GM19324 (cell line): ENCODE measurements at regions not wholly inside any gene's neighbourhood (a gene's known extent, or its start where the extent isn't known, plus 50 kb on each side); places are given as distances from the start of the nearest gene placed in this dataset.
"Not testable (repeated sequence)": the region's sequence is repeated elsewhere in the genome, so short reads cannot be mapped to it uniquely, and the experiment has no call there.

Experiments used
- ATAC-seq: cut with Tn5 transposase; IDR thresholded peaks from one replicate; pipeline ENCODE4 v1.9.1; 2021; ENCODE audit warnings: mild to moderate bottlenecking, moderate library complexity; ENCODE audit not compliant: unreplicated experiment, low FRiP score

GRCh38 chr4:147096667-147097604, 151.3 kb upstream of the TTC29 start:
- no peak for ATAC-seq

- no peak for ATAC-seq
Measured at GRCh38 chr4:147101678-147102077, 156.0 kb upstream of the TTC29 start.

- no peak for ATAC-seq
Measured at GRCh38 chr4:147102596-147102995, 156.9 kb upstream of the TTC29 start.

GRCh38 chr4:147103403-147103946, 157.8 kb upstream of the TTC29 start:
- ATAC-seq, result no peak

- ATAC-seq, result no peak
Measured at GRCh38 chr4:147104768-147105167, 159.1 kb upstream of the TTC29 start.

- ATAC-seq, result no peak
Measured at GRCh38 chr4:147108409-147108808, 162.7 kb upstream of the TTC29 start.

GRCh38 chr4:147109800-147110199, 164.1 kb upstream of the TTC29 start:
- ATAC-seq, result no peak

- ATAC-seq, result no peak
Measured at GRCh38 chr4:147110473-147111367, 165.1 kb upstream of the TTC29 start.

GRCh38 chr4:147112196-147112595, 166.5 kb upstream of the TTC29 start:
- ATAC-seq, result not testable (repeated sequence)

- no peak for ATAC-seq
Measured at GRCh38 chr4:147117431-147117830, 171.8 kb upstream of the TTC29 start.

GRCh38 chr4:147118528-147118927, 172.9 kb upstream of the TTC29 start:
- no peak for ATAC-seq

GRCh38 chr4:147122685-147123084, 177.0 kb upstream of the TTC29 start:
- ATAC-seq, result no peak

GRCh38 chr4:147123146-147123545, 177.5 kb upstream of the TTC29 start:
- no peak for ATAC-seq

- ATAC-seq, result no peak
Measured at GRCh38 chr4:147128787-147129186, 183.1 kb upstream of the TTC29 start.

GRCh38 chr4:147129687-147130086, 184.0 kb upstream of the TTC29 start:
- no peak for ATAC-seq

GRCh38 chr4:147134536-147135210, 189.0 kb upstream of the TTC29 start:
- no peak for ATAC-seq

- no peak for ATAC-seq
Measured at GRCh38 chr4:147136310-147136709, 190.6 kb upstream of the TTC29 start.

- ATAC-seq, result no peak
Measured at GRCh38 chr4:147136751-147137150, 191.1 kb upstream of the TTC29 start.

GRCh38 chr4:147137280-147137679, 191.6 kb upstream of the TTC29 start:
- no peak for ATAC-seq

GRCh38 chr4:147138171-147138570, 192.5 kb upstream of the TTC29 start:
- ATAC-seq, result no peak
